ENCODE measurements at regions not wholly inside any gene's neighbourhood (a gene's known extent, or its start where the extent isn't known, plus 50 kb on each side); places are given as distances from the start of the nearest gene placed in this dataset.

- TF ChIP-seq CTCF (conservative IDR thresholded peaks at IDR 0.05 in 1 of 2, IDR thresholded peaks at IDR 0.05 in 1 of 2; ENCODE audit: extremely low read depth in 1 of 2, insufficient read depth in 1 of 2, low read depth in 1 of 2, low read length in 2 of 2) (no peak), EZH2 (IDR thresholded peaks at IDR 0.05; ENCODE audit: borderline replicate concordance, low read length) (no peak)
These were observed 165.0 kb upstream of the GORAB start for GRCh38 chr1:170366980-170367379.
